ENCODE measurements at regions not wholly inside any gene's neighbourhood (a gene's known extent, or its start where the extent isn't known, plus 50 kb on each side); places are given as distances from the start of the nearest gene placed in this dataset.
A peak's percentile ranks its signal among the peaks of the same experiment; 100 is the strongest.

- H3K4me3 ChIP-seq (replicated peaks in 1 of 2; ENCODE audit: low read depth in 2 of 2, low read length in 2 of 2), result no peak overlapping the region
- TF ChIP-seq CTCF (IDR thresholded peaks at IDR 0.05; ENCODE audit: low read depth, low read length), result no peak
- DNase-seq (ENCODE audit: low read depth in 2 of 2), result peak; percentile 26 to 44
Measured at GRCh38 chr4:123478859-123479345, 82.3 kb downstream of the SPRY1 start.

- peak; percentile 20 to 50 for DNase-seq (ENCODE audit: low read depth in 2 of 2)
- no peak overlapping the region for H3K4me3 ChIP-seq (replicated peaks in 1 of 2; ENCODE audit: low read depth in 2 of 2, low read length in 2 of 2)
- TF ChIP-seq CTCF (IDR thresholded peaks at IDR 0.05; ENCODE audit: low read depth, low read length), result no peak
Measured at GRCh38 chr4:123479944-123480343, 83.3 kb downstream of the SPRY1 start.

GRCh38 chr4:123480706-123481418, 84.3 kb downstream of the SPRY1 start:
- peak in 1 of 2 donors; percentile 89 for DNase-seq (ENCODE audit: low read depth in 2 of 2)
- TF ChIP-seq CTCF (IDR thresholded peaks at IDR 0.05; ENCODE audit: low read depth, low read length), result no peak
- H3K4me3 ChIP-seq (replicated peaks in 1 of 2; ENCODE audit: low read depth in 2 of 2, low read length in 2 of 2), result no peak overlapping the region

GRCh38 chr4:123481717-123482116, 85.1 kb downstream of the SPRY1 start:
- DNase-seq (ENCODE audit: low read depth in 2 of 2), result no peak
- no peak overlapping the region for H3K4me3 ChIP-seq (replicated peaks in 1 of 2; ENCODE audit: low read depth in 2 of 2, low read length in 2 of 2)
- no peak for TF ChIP-seq CTCF (IDR thresholded peaks at IDR 0.05; ENCODE audit: low read depth, low read length)

GRCh38 chr4:123484291-123484926, 87.8 kb downstream of the SPRY1 start:
- no peak for DNase-seq (ENCODE audit: low read depth in 2 of 2)
- H3K4me3 ChIP-seq (replicated peaks in 1 of 2; ENCODE audit: low read depth in 2 of 2, low read length in 2 of 2), result no peak overlapping the region
- no peak for TF ChIP-seq CTCF (IDR thresholded peaks at IDR 0.05; ENCODE audit: low read depth, low read length)

GRCh38 chr4:123485601-123486000, 89.0 kb downstream of the SPRY1 start:
- TF ChIP-seq CTCF (IDR thresholded peaks at IDR 0.05; ENCODE audit: low read depth, low read length), result no peak
- no peak for DNase-seq (ENCODE audit: low read depth in 2 of 2)
- H3K4me3 ChIP-seq (replicated peaks in 1 of 2; ENCODE audit: low read depth in 2 of 2, low read length in 2 of 2), result no peak overlapping the region
